ENCODE measurements at regions not wholly inside any gene's neighbourhood (a gene's known extent, or its start where the extent isn't known, plus 50 kb on each side); places are given as distances from the start of the nearest gene placed in this dataset.

DNA sequence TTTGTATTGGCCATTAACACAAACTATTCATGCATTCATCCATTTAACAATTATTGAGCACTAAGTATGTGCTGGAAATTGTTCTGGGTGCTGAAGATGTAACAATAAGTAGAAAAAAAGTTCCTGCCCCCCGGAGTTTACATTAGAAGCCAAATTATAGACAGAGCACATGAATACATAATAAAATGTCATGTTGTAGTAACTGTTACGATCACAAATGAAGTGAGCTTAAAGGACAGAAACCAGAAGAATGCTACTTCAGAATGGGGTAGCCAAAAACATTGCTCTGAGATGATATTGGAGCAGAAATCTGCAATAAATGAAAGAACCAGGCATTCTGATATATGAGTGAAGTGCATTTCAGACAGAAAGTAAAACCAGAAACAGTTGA lies 256.0 kb upstream of the SETBP1 start:
- H3K27me3 ChIP-seq (ENCODE audit: low read length), result no peaks in the 10 kb centered on the region
- H2AFZ ChIP-seq (ENCODE audit: low read depth, low read length, severe bottlenecking), result no peak overlapping the region
- no peak overlapping the region for H3K4me2 ChIP-seq (ENCODE audit: low read depth, low read length, poor library complexity, severe bottlenecking)
- no peak overlapping the region for H3K9ac ChIP-seq (ENCODE audit: low read length)
- H3K4me3 ChIP-seq (ENCODE audit: insufficient read depth, low read length, poor library complexity, severe bottlenecking), result no peak overlapping the region
- no peaks in the 10 kb centered on the region for H3K9me2 ChIP-seq (replicated peaks; ENCODE audit: insufficient read depth, low read length)
- H4K20me1 ChIP-seq (ENCODE audit: low read depth, low read length), result no peaks in the 10 kb centered on the region
- TF ChIP-seq CTCF (IDR thresholded peaks at IDR 0.05; ENCODE audit: insufficient read depth, low read length, poor library complexity, severe bottlenecking), result no peak
- TF ChIP-seq EZH2phosphoT487 (conservative IDR thresholded peaks at IDR 0.05; ENCODE audit: low read length), result no peak
- H3K27ac ChIP-seq (ENCODE audit: low read depth, low read length), result no peak overlapping the region
- no peaks in the 10 kb centered on the region for H3K9me3 ChIP-seq (ENCODE audit: insufficient read depth, low read length)
- H3K36me3 ChIP-seq (ENCODE audit: low read length), result no peaks in the 10 kb centered on the region
- H3K79me2 ChIP-seq (ENCODE audit: insufficient read depth, low read length), result no peaks in the 10 kb centered on the region
- no peaks in the 10 kb centered on the region for H3F3A ChIP-seq (ENCODE audit: insufficient read depth)

GRCh38 chr18:44425161-44425560 lies 255.5 kb upstream of the SETBP1 start:
- no peak overlapping the region for H3K27ac ChIP-seq (ENCODE audit: low read depth, low read length)
- H3F3A ChIP-seq (ENCODE audit: insufficient read depth), result no peaks in the 10 kb centered on the region
- H3K4me3 ChIP-seq (ENCODE audit: insufficient read depth, low read length, poor library complexity, severe bottlenecking), result no peak overlapping the region
- TF ChIP-seq EZH2phosphoT487 (conservative IDR thresholded peaks at IDR 0.05; ENCODE audit: low read length) (no peak), CTCF (IDR thresholded peaks at IDR 0.05; ENCODE audit: insufficient read depth, low read length, poor library complexity, severe bottlenecking) (no peak)
- no peak overlapping the region for H2AFZ ChIP-seq (ENCODE audit: low read depth, low read length, severe bottlenecking)
- H3K27me3 ChIP-seq (ENCODE audit: low read length), result no peaks in the 10 kb centered on the region
- H3K4me2 ChIP-seq (ENCODE audit: low read depth, low read length, poor library complexity, severe bottlenecking), result no peak overlapping the region
- H3K9me3 ChIP-seq (ENCODE audit: insufficient read depth, low read length), result no peaks in the 10 kb centered on the region
- H4K20me1 ChIP-seq (ENCODE audit: low read depth, low read length), result no peaks in the 10 kb centered on the region
- H3K9ac ChIP-seq (ENCODE audit: low read length), result no peak overlapping the region
- H3K9me2 ChIP-seq (replicated peaks; ENCODE audit: insufficient read depth, low read length), result no peaks in the 10 kb centered on the region
- no peaks in the 10 kb centered on the region for H3K36me3 ChIP-seq (ENCODE audit: low read length)
- no peaks in the 10 kb centered on the region for H3K79me2 ChIP-seq (ENCODE audit: insufficient read depth, low read length)

- no peaks in the 10 kb centered on the region for H3K79me2 ChIP-seq (ENCODE audit: insufficient read depth, low read length)
- H3F3A ChIP-seq (ENCODE audit: insufficient read depth), result no peaks in the 10 kb centered on the region
- H4K20me1 ChIP-seq (ENCODE audit: low read depth, low read length), result no peaks in the 10 kb centered on the region
- no peaks in the 10 kb centered on the region for H3K36me3 ChIP-seq (ENCODE audit: low read length)
- no peak overlapping the region for H3K4me3 ChIP-seq (ENCODE audit: insufficient read depth, low read length, poor library complexity, severe bottlenecking)
- no peaks in the 10 kb centered on the region for H3K27me3 ChIP-seq (ENCODE audit: low read length)
- H3K9me3 ChIP-seq (ENCODE audit: insufficient read depth, low read length), result no peaks in the 10 kb centered on the region; the same call in 1 of the 2 replicates
- H3K27ac ChIP-seq (ENCODE audit: low read depth, low read length), result no peak overlapping the region
- H2AFZ ChIP-seq (ENCODE audit: low read depth, low read length, severe bottlenecking), result no peak overlapping the region
- TF ChIP-seq EZH2phosphoT487 (conservative IDR thresholded peaks at IDR 0.05; ENCODE audit: low read length) (no peak), CTCF (IDR thresholded peaks at IDR 0.05; ENCODE audit: insufficient read depth, low read length, poor library complexity, severe bottlenecking) (no peak)
- H3K9ac ChIP-seq (ENCODE audit: low read length), result no peak overlapping the region
- H3K9me2 ChIP-seq (replicated peaks; ENCODE audit: insufficient read depth, low read length), result no peaks in the 10 kb centered on the region
- no peak overlapping the region for H3K4me2 ChIP-seq (ENCODE audit: low read depth, low read length, poor library complexity, severe bottlenecking)
Measured at GRCh38 chr18:44437603-44438002, 243.1 kb upstream of the SETBP1 start.

All from SU-DHL-6 (cell line).